HCT116 (cell line): ENCODE measurements at regions not wholly inside any gene's neighbourhood (a gene's known extent, or its start where the extent isn't known, plus 50 kb on each side); places are given as distances from the start of the nearest gene placed in this dataset.

Experiments
- ATAC-seq: fragments of 200-7000 bp; cut with Tn5 transposase; 2 replicates; pipeline ENCODE4 v1.9.1; 2020; ENCODE audit warnings: mild to moderate bottlenecking, moderate library complexity
- BruUV-seq: library from RNA; stranded (reverse); fragments of 400-500 nt; replicated peaks from 2 replicates; lab custom pipeline; 2021; lab: Mats Ljungman, UMichigan
- CTCF ChIA-PET: fragments of 300-600 bp; sonication (Branson Sonifier 250); formaldehyde crosslinking; loops from one replicate; lab custom pipeline; 2021; ENCODE audit warnings: antibody characterized with exemption; lab: Charles Lee
- POLR2A ChIA-PET: fragments of 300-600, 350-600 bp; sonication (Branson Sonifier 250); formaldehyde crosslinking; loops from one replicate; lab custom pipeline; 2021; ENCODE audit warnings: antibody characterized with exemption; lab: Charles Lee
- RAD21 ChIA-PET, 2 experiments: fragments of 300-600 bp; sonication (Branson Sonifier 250); formaldehyde crosslinking; loops; one replicate each; lab custom pipeline; 2023; ENCODE audit warnings: low total read pairs in 2 of 2; ENCODE audit not compliant: uncharacterized antibody in 2 of 2, unreplicated experiment in 2 of 2, low non-redundant PET in 1 of 2; lab: Charles Lee
- DNase-seq: peaks from one replicate; pipeline ENCODE4 v3.0.0-alpha.2; 2010; ENCODE audit warnings: low read depth, low spot score
- H2AFZ ChIP-seq: fragments of 200-600 bp; shearing (Covaris generic), sonication (generic); 2 replicates; pipeline ENCODE4 v1.6.1; 2017; ENCODE audit warnings: low read depth, mixed run types, mixed read lengths, antibody characterized with exemption, low read length; ENCODE audit not compliant: poor library complexity, severe bottlenecking
- H3K27ac ChIP-seq: 2 replicates; pipeline ENCODE4 v1.5.1; 2012; ENCODE audit warnings: low read depth, low read length
- H3K27me3 ChIP-seq: fragments of 200-600 bp; sonication (generic); 2 replicates; pipeline ENCODE4 v1.6.1; 2016; ENCODE audit warnings: mixed run types, low read length, mixed read lengths; ENCODE audit not compliant: insufficient read depth
- H3K36me3 ChIP-seq, 2 experiments: fragments of 200-500 bp in 1 of 2; fragments of 200-600 bp in 1 of 2; sonication (Bioruptor generic) in 1 of 2; sonication (generic) in 1 of 2; 2 replicates each; pipeline versions ENCODE4 v1.5.1 to v1.6.1; 2014 to 2016; ENCODE audit warnings: low read length in 2 of 2, inconsistent platforms in 1 of 2, mixed read lengths in 1 of 2, mixed run types in 1 of 2; ENCODE audit not compliant: insufficient read depth in 2 of 2, control insufficient read depth in 1 of 2
- H3K4me1 ChIP-seq, 2 experiments: fragments of 200-600 bp in 1 of 2; sonication (generic) in 1 of 2; 2 replicates each; pipeline versions ENCODE4 v1.5.1 to v1.6.1; 2012 to 2017; ENCODE audit warnings: low read length in 2 of 2, inconsistent platforms in 1 of 2, mild to moderate bottlenecking in 1 of 2, mixed read lengths in 1 of 2, mixed run types in 1 of 2, moderate library complexity in 1 of 2; ENCODE audit not compliant: insufficient read depth in 2 of 2, control insufficient read depth in 1 of 2
- H3K4me2 ChIP-seq: fragments of 200-600 bp; sonication (generic); 2 replicates; pipeline ENCODE4 v1.6.1; 2017; ENCODE audit warnings: mixed run types, low read length, mixed read lengths
- H3K4me3 ChIP-seq, 2 experiments: fragments of 200-600 bp in 1 of 2; sonication (generic) in 1 of 2; replicated peaks in 1 of 2; 2 replicates each; pipeline ENCODE4 v1.5.1; 2011 to 2016; ENCODE audit warnings: low read length in 2 of 2, control low read depth in 1 of 2, low read depth in 1 of 2, mild to moderate bottlenecking in 1 of 2, mixed read lengths in 1 of 2, mixed run types in 1 of 2
- H3K79me2 ChIP-seq: fragments of 200-600 bp; sonication (generic); 2 replicates; pipeline ENCODE4 v1.6.1; 2017; ENCODE audit warnings: mild to moderate bottlenecking, mixed run types, low read length, moderate library complexity, mixed read lengths; ENCODE audit not compliant: insufficient read depth
- H3K9ac ChIP-seq: fragments of 200-600 bp; sonication (generic); 2 replicates; pipeline ENCODE4 v1.6.1; 2016; ENCODE audit warnings: low read length, mixed read lengths
- H3K9me2 ChIP-seq: fragments of 200-600 bp; sonication (generic), shearing (Covaris generic); 2 replicates; pipeline ENCODE4 v1.6.1; 2017; ENCODE audit warnings: mixed run types, mild to moderate bottlenecking, moderate library complexity; ENCODE audit not compliant: insufficient read depth
- H3K9me3 ChIP-seq, 2 experiments: fragments of 200-500 bp in 1 of 2; fragments of 200-600 bp in 1 of 2; sonication (Bioruptor generic) in 1 of 2; sonication (generic) in 1 of 2; 2 replicates each; pipeline ENCODE4 v1.6.1; 2014 to 2017; ENCODE audit warnings: low read length in 2 of 2, mixed read lengths in 2 of 2, inconsistent platforms in 1 of 2, low read depth in 1 of 2, mild to moderate bottlenecking in 1 of 2, mixed run types in 1 of 2, moderate library complexity in 1 of 2; ENCODE audit not compliant: control insufficient read depth in 1 of 2, insufficient read depth in 1 of 2
- H4K20me1 ChIP-seq: fragments of 200-600 bp; sonication (generic), shearing (Covaris generic); 2 replicates; pipeline ENCODE4 v1.6.1; 2017; ENCODE audit warnings: mixed run types, mild to moderate bottlenecking, moderate library complexity; ENCODE audit not compliant: insufficient read depth
- CTCF ChIP-seq, 3 experiments: fragments of 200-600 bp in 1 of 3; sonication (generic) in 1 of 3; IDR thresholded peaks in 2 of 3; conservative IDR thresholded peaks in 1 of 3; 2 replicates each; pipeline ENCODE4 v1.5.1; 2012 to 2017; ENCODE audit warnings: low read depth in 2 of 3, low read length in 2 of 3, antibody characterized with exemption in 1 of 3, borderline replicate concordance in 1 of 3, control low read depth in 1 of 3, mild to moderate bottlenecking in 1 of 3, mixed read lengths in 1 of 3, mixed run types in 1 of 3, moderate library complexity in 1 of 3; ENCODE audit not compliant: insufficient read depth in 1 of 3
- MAX ChIP-seq: IDR thresholded peaks from 2 replicates; pipeline ENCODE4 v1.6.1; 2012
- POLR2AphosphoS5 ChIP-seq: IDR thresholded peaks from 2 replicates; pipeline ENCODE4 v1.6.1; 2011; ENCODE audit warnings: mild to moderate bottlenecking, low read depth, low read length, moderate library complexity
- SIN3A ChIP-seq: IDR thresholded peaks from 2 replicates; pipeline ENCODE4 v1.6.1; 2012; ENCODE audit warnings: low read depth
- TCF7L2 ChIP-seq: IDR thresholded peaks from 2 replicates; pipeline ENCODE4 v1.7.0; 2011; ENCODE audit warnings: borderline replicate concordance, inconsistent platforms; ENCODE audit not compliant: insufficient read depth, insufficient read length; ENCODE audit errors: extremely low read depth
- ZBTB33 ChIP-seq: IDR thresholded peaks from 2 replicates; pipeline ENCODE4 v1.6.1; 2011; ENCODE audit warnings: mild to moderate bottlenecking, low read length, moderate library complexity; ENCODE audit not compliant: insufficient replicate concordance; ENCODE audit errors: extremely low read depth
- ZNF274 ChIP-seq: fragments of 200-500 bp; sonication (Bioruptor generic); IDR thresholded peaks from 2 replicates; pipeline ENCODE4 v1.6.1; 2014; ENCODE audit warnings: mild to moderate bottlenecking, low read depth, low read length, inconsistent platforms
- intact Hi-C: fragments of 100-400 bp; cut with micrococcal nuclease; formaldehyde crosslinking; loops from 2 replicates; pipeline ENCODE4 v1.10.0; 2022

- POLR2A ChIA-PET = no interaction called here
- no peaks in the 10 kb centered on the region for H3K36me3 ChIP-seq
- RAD21 ChIA-PET = no interaction called here
- TF ChIP-seq ZNF274 = no peak
- TF ChIP-seq SIN3A = no peak
- no peak for TF ChIP-seq CTCF (IDR thresholded peaks at IDR 0.05 in 2 of 3, conservative IDR thresholded peaks at IDR 0.05 in 1 of 3; ENCODE audit: borderline replicate concordance in 1 of 3, insufficient read depth in 1 of 3, low read depth in 2 of 3, low read length in 2 of 3)
- TF ChIP-seq MAX = no peak
- TF ChIP-seq POLR2AphosphoS5 = no peak
- no peak for TF ChIP-seq ZBTB33
- no peak for TF ChIP-seq TCF7L2
- TF ChIP-seq, all 23 proteins: peak for 0
- no peaks in the 10 kb centered on the region for H3K4me1 ChIP-seq
- CTCF ChIA-PET = no interaction called here
- no peak overlapping the region for H3K9ac ChIP-seq
- no peak overlapping the region for H2AFZ ChIP-seq
- H3K79me2 ChIP-seq = no peaks in the 10 kb centered on the region
- no TSS peak for BruUV-seq
- H3K27ac ChIP-seq = no peak overlapping the region
- no peak overlapping the region for H3K4me2 ChIP-seq
- intact Hi-C loops = no loop called here
- no peaks in the 10 kb centered on the region for H3K27me3 ChIP-seq
- DNase-seq (no peak), ATAC-seq (no peak)
- H3K9me2 ChIP-seq = no peaks in the 10 kb centered on the region
- peaks cover 0 to 22% of the 10 kb centered on the region in 2 experiments; a peak in 2 of 4 replicates for H3K9me3 ChIP-seq
- H3K4me3 ChIP-seq = no peak overlapping the region
- H4K20me1 ChIP-seq = no peaks in the 10 kb centered on the region
These were observed 485.2 kb upstream of the CDH9 start for GRCh38 chr5:27523629-27524028.
